ENCODE measurements at regions not wholly inside any gene's neighbourhood (a gene's known extent, or its start where the extent isn't known, plus 50 kb on each side); places are given as distances from the start of the nearest gene placed in this dataset.
"Not testable (repeated sequence)": the region's sequence is repeated elsewhere in the genome, so short reads cannot be mapped to it uniquely, and the experiment has no call there.

DNA sequence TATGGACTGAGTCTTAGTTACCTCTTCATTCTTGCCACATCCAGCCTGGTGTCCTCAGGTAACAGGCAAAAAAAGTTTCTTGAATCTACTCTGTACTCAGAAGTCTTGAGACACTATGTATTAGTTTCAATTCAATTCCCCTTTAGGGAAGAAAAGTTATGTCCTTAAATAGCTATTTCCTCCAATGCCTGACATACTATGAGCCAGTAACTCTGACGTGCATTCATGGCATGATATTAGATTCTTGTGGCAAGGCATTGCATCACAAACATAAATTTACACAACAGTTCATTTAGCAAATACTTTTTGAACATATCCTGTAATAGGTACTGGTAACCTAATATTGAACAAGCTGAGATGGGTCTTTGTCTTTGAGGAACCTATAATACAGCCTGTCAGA is 109.3 kb upstream of the FOXB1 start:
- ATAC-seq = no peak
- 43% methylated on average over 1 of the region's 1 CpG for WGBS (ENCODE audit: insufficient coverage, low coverage, low lambda C conversion rate, missing lambda C conversion rate)

DNA sequence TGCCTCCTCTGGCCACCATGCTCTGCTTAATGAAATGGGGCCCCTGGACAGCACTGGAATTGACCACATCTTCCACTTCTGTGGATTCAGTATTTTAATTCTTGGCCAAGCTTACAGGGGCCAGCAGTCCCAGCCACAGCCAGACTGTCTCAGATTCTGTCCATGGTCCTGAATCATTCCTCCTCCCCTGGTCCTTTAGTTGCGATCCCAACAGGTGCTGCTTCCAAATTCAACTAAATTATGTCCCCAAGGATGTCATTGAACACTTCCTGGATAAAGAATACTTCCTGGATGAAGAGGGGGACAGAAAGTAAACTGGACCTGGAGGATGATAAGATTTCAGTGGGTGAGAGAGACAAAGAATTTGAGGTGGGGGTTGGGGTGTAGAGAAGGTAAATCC is 111.1 kb upstream of the FOXB1 start:
- Histone ChIP-seq H3K4me3 (no peak overlapping the region), H3K4me1 (no peaks in the 10 kb centered on the region), H3K36me3 (no peaks in the 10 kb centered on the region), H3K27me3 (no peaks in the 10 kb centered on the region), H3K27ac (no peak overlapping the region), H3K9me3 (no peaks in the 10 kb centered on the region)
- DNase-seq (no peak), ATAC-seq (peak in 1 of 4 donors; percentile 22)
- intact Hi-C loops (cut with DNase I) = no loop called here
- WGBS (ENCODE audit: insufficient coverage, low coverage, low lambda C conversion rate, missing lambda C conversion rate) = 63% methylated on average over 1 of the region's 1 CpG
- TF ChIP-seq POLR2A (IDR thresholded peaks at IDR 0.05) = no peak
- TF ChIP-seq, protein P1, sequence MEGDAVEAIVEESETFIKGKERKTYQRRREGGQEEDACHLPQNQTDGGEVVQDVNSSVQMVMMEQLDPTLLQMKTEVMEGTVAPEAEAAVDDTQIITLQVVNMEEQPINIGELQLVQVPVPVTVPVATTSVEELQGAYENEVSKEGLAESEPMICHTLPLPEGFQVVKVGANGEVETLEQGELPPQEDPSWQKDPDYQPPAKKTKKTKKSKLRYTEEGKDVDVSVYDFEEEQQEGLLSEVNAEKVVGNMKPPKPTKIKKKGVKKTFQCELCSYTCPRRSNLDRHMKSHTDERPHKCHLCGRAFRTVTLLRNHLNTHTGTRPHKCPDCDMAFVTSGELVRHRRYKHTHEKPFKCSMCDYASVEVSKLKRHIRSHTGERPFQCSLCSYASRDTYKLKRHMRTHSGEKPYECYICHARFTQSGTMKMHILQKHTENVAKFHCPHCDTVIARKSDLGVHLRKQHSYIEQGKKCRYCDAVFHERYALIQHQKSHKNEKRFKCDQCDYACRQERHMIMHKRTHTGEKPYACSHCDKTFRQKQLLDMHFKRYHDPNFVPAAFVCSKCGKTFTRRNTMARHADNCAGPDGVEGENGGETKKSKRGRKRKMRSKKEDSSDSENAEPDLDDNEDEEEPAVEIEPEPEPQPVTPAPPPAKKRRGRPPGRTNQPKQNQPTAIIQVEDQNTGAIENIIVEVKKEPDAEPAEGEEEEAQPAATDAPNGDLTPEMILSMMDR (IDR thresholded peaks at IDR 0.05) = no peak

More for the DNA sequence above, 109.3 kb upstream of the FOXB1 start:
- no peak for DNase-seq
- Histone ChIP-seq H3K9me3 (no peaks in the 10 kb centered on the region), H3K4me1 (no peaks in the 10 kb centered on the region), H3K27me3 (no peaks in the 10 kb centered on the region), H3K4me3 (no peak overlapping the region), H3K36me3 (no peaks in the 10 kb centered on the region), H3K27ac (no peak overlapping the region)
- no peak for TF ChIP-seq POLR2A (IDR thresholded peaks at IDR 0.05)
- TF ChIP-seq, protein P1 (IDR thresholded peaks at IDR 0.05) = no peak
- intact Hi-C loops (cut with DNase I) = no loop called here

DNA sequence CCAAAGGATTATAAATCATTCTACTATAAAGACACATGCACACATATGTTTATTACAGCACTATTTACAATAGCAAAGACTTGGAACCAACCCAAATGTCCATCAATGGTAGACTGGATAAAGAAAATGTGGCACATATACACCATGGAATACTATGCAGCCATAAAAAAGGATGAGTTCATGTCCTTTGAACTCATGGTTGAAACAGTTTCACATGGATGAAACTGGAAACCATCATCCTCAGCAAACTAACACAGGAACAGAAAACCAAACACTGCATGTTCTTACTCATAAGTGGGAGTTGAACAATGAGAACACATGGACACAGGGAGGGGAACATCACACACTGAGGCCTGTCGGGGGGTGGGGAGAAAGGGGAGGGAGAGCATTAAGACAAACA is 116.2 kb upstream of the FOXB1 start:
- H3K4me3 ChIP-seq; H3K27ac ChIP-seq; ATAC-seq; H3K36me3 ChIP-seq; H3K4me1 ChIP-seq; H3K9me3 ChIP-seq; intact Hi-C loops (cut with DNase I); H3K27me3 ChIP-seq; DNase-seq: not testable (repeated sequence)
- 80% methylated on average over 1 of the region's 1 CpG for WGBS (ENCODE audit: insufficient coverage, low coverage, low lambda C conversion rate, missing lambda C conversion rate)

DNA sequence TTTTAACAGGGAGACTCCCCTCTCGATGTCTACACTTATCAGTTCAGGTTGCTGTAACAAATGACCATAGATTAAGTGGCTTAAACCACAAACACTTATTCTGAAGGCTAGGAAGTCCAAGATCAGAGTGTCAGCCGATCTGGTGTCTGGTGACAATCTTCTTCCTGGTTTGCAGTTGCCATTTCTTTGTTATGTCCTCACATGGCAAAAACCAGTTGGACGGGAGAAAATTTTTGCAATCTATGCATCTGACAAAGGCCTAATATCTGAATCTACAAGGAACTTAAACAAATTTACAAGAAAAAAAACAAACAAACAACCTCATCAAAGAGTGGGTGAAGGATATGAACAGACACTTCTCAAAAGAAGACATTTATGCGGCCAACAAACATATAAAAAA is 116.9 kb upstream of the FOXB1 start:
- DNase-seq = no peak
- no peak overlapping the region for H3K4me3 ChIP-seq
- H3K36me3 ChIP-seq = no peaks in the 10 kb centered on the region
- H3K9me3 ChIP-seq = no peaks in the 10 kb centered on the region
- H3K4me1 ChIP-seq = no peaks in the 10 kb centered on the region
- intact Hi-C loops (cut with DNase I) = no loop called here
- no peak overlapping the region for H3K27ac ChIP-seq
- no peak for ATAC-seq
- H3K27me3 ChIP-seq = no peaks in the 10 kb centered on the region
- 55% methylated on average over 3 of the region's 4 CpGs for WGBS (ENCODE audit: insufficient coverage, low coverage, low lambda C conversion rate, missing lambda C conversion rate)
- TF ChIP-seq, protein P1 (IDR thresholded peaks at IDR 0.05) = no peak
- no peak for TF ChIP-seq POLR2A (IDR thresholded peaks at IDR 0.05)

DNA sequence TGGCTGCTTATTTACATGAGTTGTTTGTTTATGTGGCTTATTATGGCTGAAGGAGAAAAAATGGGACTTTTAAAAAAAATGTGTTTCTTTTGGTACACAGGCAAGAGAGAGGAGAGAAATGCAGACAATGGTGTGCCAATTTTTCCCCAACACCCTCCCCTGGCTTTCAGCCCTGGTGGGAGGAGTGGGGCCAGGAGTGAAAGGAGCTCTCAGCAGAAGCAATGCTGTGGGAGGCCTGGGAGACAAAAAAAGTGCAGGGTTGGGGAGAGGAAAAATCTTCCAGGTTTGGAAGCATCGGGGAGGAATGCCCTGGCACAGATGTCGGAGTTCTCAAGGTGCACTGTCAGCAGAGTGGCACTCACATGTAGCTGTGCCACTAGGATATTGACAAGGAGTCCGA is 117.7 kb upstream of the FOXB1 start:
- no peaks in the 10 kb centered on the region for H3K36me3 ChIP-seq
- 40% methylated on average over 1 of the region's 3 CpGs for WGBS (ENCODE audit: insufficient coverage, low coverage, low lambda C conversion rate, missing lambda C conversion rate)

More for the DNA sequence above, 117.7 kb upstream of the FOXB1 start:
- Histone ChIP-seq H3K27ac (no peak overlapping the region), H3K4me1 (no peaks in the 10 kb centered on the region), H3K9me3 (no peaks in the 10 kb centered on the region), H3K4me3 (no peak overlapping the region), H3K27me3 (no peaks in the 10 kb centered on the region)
- no peak for ATAC-seq
- intact Hi-C loops (cut with DNase I) = no loop called here
- TF ChIP-seq POLR2A (IDR thresholded peaks at IDR 0.05) = no peak
- TF ChIP-seq, protein P1 (IDR thresholded peaks at IDR 0.05) = no peak
- DNase-seq = no peak

Measured in right lobe of liver (tissue), 6 donors.